ENCODE measurements at regions not wholly inside any gene's neighbourhood (a gene's known extent, or its start where the extent isn't known, plus 50 kb on each side); places are given as distances from the start of the nearest gene placed in this dataset.

- no peak for DNase-seq
These were observed 556.0 kb upstream of the JAG1 start for GRCh38 chr20:11229772-11230171.

GRCh38 chr20:11230999-11231398 lies 557.2 kb upstream of the JAG1 start:
- no peak for DNase-seq

GRCh38 chr20:11231742-11232648 lies 558.2 kb upstream of the JAG1 start:
- DNase-seq = no peak

- no peak for DNase-seq
These were observed 559.1 kb upstream of the JAG1 start for GRCh38 chr20:11232896-11233295.

- no peak for DNase-seq
These were observed 560.4 kb upstream of the JAG1 start for GRCh38 chr20:11234181-11234580.

- DNase-seq = no peak
These were observed 560.8 kb upstream of the JAG1 start for GRCh38 chr20:11234608-11235007.

GRCh38 chr20:11235058-11235457 lies 561.3 kb upstream of the JAG1 start:
- DNase-seq = no peak

- DNase-seq = no peak
These were observed 568.5 kb upstream of the JAG1 start for GRCh38 chr20:11242320-11242719.

- no peak for DNase-seq
These were observed 571.6 kb upstream of the JAG1 start for GRCh38 chr20:11245431-11245830.

- DNase-seq = no peak
These were observed 572.5 kb upstream of the JAG1 start for GRCh38 chr20:11246251-11246775.

GRCh38 chr20:11247046-11248010 lies 573.5 kb upstream of the JAG1 start:
- DNase-seq = no peak

- no peak for DNase-seq
These were observed 574.2 kb upstream of the JAG1 start for GRCh38 chr20:11248011-11248409.

GRCh38 chr20:11248687-11249638 lies 575.2 kb upstream of the JAG1 start:
- peak in 1 of 2 experiments; percentile 1 for DNase-seq

GRCh38 chr20:11249683-11250082 lies 575.9 kb upstream of the JAG1 start:
- DNase-seq = no peak

GRCh38 chr20:11252447-11252846 lies 578.6 kb upstream of the JAG1 start:
- no peak for DNase-seq

GRCh38 chr20:11255455-11255854 lies 581.7 kb upstream of the JAG1 start:
- no peak for DNase-seq

- DNase-seq = no peak
These were observed 582.1 kb upstream of the JAG1 start for GRCh38 chr20:11255860-11256259.

- no peak for DNase-seq
These were observed 586.8 kb upstream of the JAG1 start for GRCh38 chr20:11260611-11261010.

GRCh38 chr20:11261533-11262000 lies 587.8 kb upstream of the JAG1 start:
- DNase-seq = no peak

- DNase-seq = no peak
These were observed 592.8 kb upstream of the JAG1 start for GRCh38 chr20:11266571-11266970.

GRCh38 chr20:11267131-11267761 lies 593.4 kb upstream of the JAG1 start:
- DNase-seq = peak; percentile 3 to 21
